PC-3 (cell line): ENCODE measurements at regions not wholly inside any gene's neighbourhood (a gene's known extent, or its start where the extent isn't known, plus 50 kb on each side); places are given as distances from the start of the nearest gene placed in this dataset.

Experiments
- ATAC-seq: fragments of 200-7000 bp; cut with Tn5 transposase; 2 replicates; pipeline ENCODE4 v1.9.1; 2020; ENCODE audit warnings: mild to moderate bottlenecking, moderate library complexity
- BruUV-seq: library from RNA; stranded (reverse); fragments of 400-500 nt; replicated peaks from 2 replicates; lab custom pipeline; 2021; lab: Mats Ljungman, UMichigan
- CTCF ChIA-PET: fragments of 300-600 bp; sonication (Branson Sonifier 250); formaldehyde crosslinking; loops from one replicate; lab custom pipeline; 2022; ENCODE audit warnings: antibody characterized with exemption; lab: Charles Lee
- POLR2A ChIA-PET: fragments of 300-600 bp; sonication (Branson Sonifier 250); formaldehyde crosslinking; loops from one replicate; lab custom pipeline; 2022; ENCODE audit warnings: antibody characterized with exemption; ENCODE audit not compliant: unreplicated experiment; lab: Charles Lee
- DNase-seq: peaks from one replicate; pipeline ENCODE4 v3.0.0-alpha.2; 2015
- H2AFZ ChIP-seq: fragments of 300-600 bp; sonication (generic); 2 replicates; pipeline ENCODE4 v1.6.0; 2016; ENCODE audit warnings: antibody characterized with exemption, low read length
- H3F3A ChIP-seq: fragments of 300-600 bp; sonication (generic); one replicate; pipeline ENCODE4 v1.6.0; 2017; ENCODE audit warnings: antibody characterized with exemption, low read length, control low read depth, mild to moderate bottlenecking; ENCODE audit not compliant: unreplicated experiment
- H3K27ac ChIP-seq: fragments of 300-600 bp; sonication (generic); 2 replicates; pipeline ENCODE4 v1.5.1; 2016; ENCODE audit warnings: mild to moderate bottlenecking, low read length
- H3K27me3 ChIP-seq: fragments of 300-600 bp; sonication (generic); 2 replicates; pipeline ENCODE4 v1.6.1; 2016; ENCODE audit warnings: low read length, mixed read lengths
- H3K36me3 ChIP-seq: fragments of 300-600 bp; sonication (generic); 2 replicates; pipeline ENCODE4 v1.6.1; 2016; ENCODE audit warnings: low read depth, mixed run types, low read length, mixed read lengths
- H3K4me1 ChIP-seq: fragments of 300-600 bp; sonication (generic); 2 replicates; pipeline ENCODE4 v1.5.1; 2016; ENCODE audit warnings: low read length; ENCODE audit not compliant: insufficient read depth
- H3K4me2 ChIP-seq: fragments of 300-600 bp; sonication (generic); 2 replicates; pipeline ENCODE4 v1.6.0; 2016; ENCODE audit warnings: low read length
- H3K4me3 ChIP-seq: fragments of 300-600 bp; sonication (generic); 2 replicates; pipeline ENCODE4 v1.5.1; 2016; ENCODE audit warnings: mild to moderate bottlenecking, low read length, mixed read lengths
- H3K79me2 ChIP-seq: fragments of 300-600 bp; sonication (generic); 2 replicates; pipeline ENCODE4 v1.6.1; 2017; ENCODE audit warnings: low read length, mixed read lengths
- H3K9ac ChIP-seq: fragments of 300-600 bp; sonication (generic); 2 replicates; pipeline ENCODE4 v1.6.0; 2016; ENCODE audit warnings: mild to moderate bottlenecking, low read length
- H3K9me2 ChIP-seq: fragments of 300-600 bp; sonication (generic); replicated peaks from 2 replicates; pipeline ENCODE4 v1.6.1; 2016; ENCODE audit warnings: mixed run types, low read length, mixed read lengths
- H3K9me3 ChIP-seq: fragments of 300-600 bp; sonication (generic); 2 replicates; pipeline ENCODE4 v1.6.1; 2016; ENCODE audit warnings: low read length, mixed read lengths
- H4K20me1 ChIP-seq: fragments of 300-600 bp; sonication (generic); 2 replicates; pipeline ENCODE4 v1.6.1; 2016; ENCODE audit warnings: low read length, mixed read lengths
- CTCF ChIP-seq: fragments of 300-600 bp; sonication (generic); conservative IDR thresholded peaks from 2 replicates; pipeline ENCODE4 v1.5.1; 2017; ENCODE audit warnings: antibody characterized with exemption, low read depth, mild to moderate bottlenecking, low read length
- EZH2 ChIP-seq: fragments of 300-600 bp; sonication (generic); IDR thresholded peaks from one replicate; pipeline ENCODE4 v1.6.1; 2017; ENCODE audit warnings: antibody characterized with exemption, mild to moderate bottlenecking, low read length; ENCODE audit not compliant: unreplicated experiment
- EZH2phosphoT487 ChIP-seq: fragments of 300-600 bp; sonication (generic); IDR thresholded peaks from 2 replicates; pipeline ENCODE4 v1.6.1; 2018; ENCODE audit warnings: mild to moderate bottlenecking, antibody characterized with exemption, low read length, borderline replicate concordance
- intact Hi-C: fragments of 100-400 bp; cut with micrococcal nuclease; formaldehyde crosslinking; loops from 2 replicates; pipeline ENCODE4 v1.9.0; 2023

GRCh38 chr5:24325306-24325832, 319.4 kb downstream of the CDH10 start:
- no peaks in the 10 kb centered on the region for H3K79me2 ChIP-seq
- H3K9ac ChIP-seq, result no peak overlapping the region
- H2AFZ ChIP-seq, result no peak overlapping the region
- intact Hi-C loops, result no loop called here
- no peaks in the 10 kb centered on the region for H3K36me3 ChIP-seq
- ChIA-PET POLR2A (interaction anchor here (0.6 kb wide), 1 partner anchor 392 kb away, joined by 6 read pairs; no protein-coding TSS in a partner anchor), CTCF (no interaction called here)
- H3K4me3 ChIP-seq, result no peak overlapping the region
- H3K27ac ChIP-seq, result no peak overlapping the region
- ATAC-seq (no peak), DNase-seq (no peak)
- no peaks in the 10 kb centered on the region for H3K9me3 ChIP-seq
- no peaks in the 10 kb centered on the region for H4K20me1 ChIP-seq
- no peaks in the 10 kb centered on the region for H3K27me3 ChIP-seq
- H3K9me2 ChIP-seq, result no peaks in the 10 kb centered on the region
- H3K4me2 ChIP-seq, result no peak overlapping the region
- BruUV-seq, result no TSS peak
- H3K4me1 ChIP-seq, result no peaks in the 10 kb centered on the region
- no peaks in the 10 kb centered on the region for H3F3A ChIP-seq
- TF ChIP-seq EZH2 (no peak), CTCF (no peak), EZH2phosphoT487 (no peak)

- H3K36me3 ChIP-seq, result no peaks in the 10 kb centered on the region
- no peaks in the 10 kb centered on the region for H3K79me2 ChIP-seq
- no peaks in the 10 kb centered on the region for H4K20me1 ChIP-seq
- H3K4me1 ChIP-seq, result no peaks in the 10 kb centered on the region
- no peak overlapping the region for H2AFZ ChIP-seq
- intact Hi-C loops, result no loop called here
- ChIA-PET POLR2A (no interaction called here), CTCF (no interaction called here)
- H3K27me3 ChIP-seq, result no peaks in the 10 kb centered on the region
- H3K9me2 ChIP-seq, result no peaks in the 10 kb centered on the region
- H3F3A ChIP-seq, result no peaks in the 10 kb centered on the region
- TF ChIP-seq EZH2phosphoT487, result no peak
- TF ChIP-seq CTCF, result no peak
- TF ChIP-seq EZH2, result no peak
- no peak overlapping the region for H3K4me2 ChIP-seq
- H3K4me3 ChIP-seq, result no peak overlapping the region
- no peaks in the 10 kb centered on the region for H3K9me3 ChIP-seq
- BruUV-seq, result no TSS peak
- H3K9ac ChIP-seq, result no peak overlapping the region
- no peak for ATAC-seq
- DNase-seq, result no peak
- H3K27ac ChIP-seq, result no peak overlapping the region
These were observed 313.2 kb downstream of the CDH10 start for GRCh38 chr5:24331531-24331930.

GRCh38 chr5:24347158-24347557, 297.6 kb downstream of the CDH10 start:
- Histone ChIP-seq H3K4me1 (0 out of 2 replicates have a peak, but pooled peaks cover 4% of the 10 kb centered on the region), H3K9me2 (no peaks in the 10 kb centered on the region), H3K9ac (no peak overlapping the region), H3K27me3 (no peaks in the 10 kb centered on the region), H3K79me2 (no peaks in the 10 kb centered on the region), H4K20me1 (no peaks in the 10 kb centered on the region), H3K9me3 (no peaks in the 10 kb centered on the region), H3F3A (no peaks in the 10 kb centered on the region), H3K4me3 (no peak overlapping the region), H2AFZ (0 out of 2 replicates have a peak overlapping the region, but pooled peaks have one; percentile 9), H3K27ac (no peak overlapping the region), H3K4me2 (no peak overlapping the region), H3K36me3 (no peaks in the 10 kb centered on the region)
- TF ChIP-seq CTCF (no peak), EZH2phosphoT487 (no peak), EZH2 (no peak)
- peak; percentile 72 for ATAC-seq
- intact Hi-C loops, result no loop called here
- ChIA-PET CTCF (no interaction called here), POLR2A (no interaction called here)
- DNase-seq, result peak; percentile 35
- BruUV-seq, result no TSS peak
